CD4-positive, alpha-beta T cell treated with Interleukin-6 for 4 hours (primary cell): ENCODE measurements at regions not wholly inside any gene's neighbourhood (a gene's known extent, or its start where the extent isn't known, plus 50 kb on each side); places are given as distances from the start of the nearest gene placed in this dataset.

Source experiments
- DNase-seq: peaks from one replicate; pipeline ENCODE4 v3.0.0-alpha.2; 2020; ENCODE audit warnings: mixed read lengths

GRCh38 chr1:199719156-199719842 lies 308.2 kb upstream of the NR5A2 start:
- no peak for DNase-seq

DNA sequence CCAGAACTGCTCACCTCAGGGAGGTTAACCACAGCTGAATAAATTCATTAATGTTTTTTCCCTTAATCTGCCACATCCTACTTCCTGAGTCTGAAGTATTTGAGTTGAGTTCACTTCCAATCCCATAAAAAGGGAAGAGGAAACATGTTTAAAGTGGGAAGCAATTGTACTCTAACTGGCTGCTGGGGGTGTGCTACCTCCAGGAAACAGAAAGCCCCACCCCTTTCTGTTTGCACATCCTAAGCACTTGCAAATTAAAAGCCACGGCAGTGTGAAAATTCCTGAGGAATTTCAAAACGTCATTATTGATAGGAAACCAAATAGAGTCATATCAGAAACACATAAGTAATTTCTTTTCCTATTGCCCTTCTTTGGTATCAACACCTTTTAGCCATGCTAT lies 307.0 kb upstream of the NR5A2 start:
- no peak for DNase-seq

GRCh38 chr1:199721001-199721400 lies 306.5 kb upstream of the NR5A2 start:
- no peak for DNase-seq

GRCh38 chr1:199723250-199723956 lies 304.1 kb upstream of the NR5A2 start:
- no peak for DNase-seq

DNA sequence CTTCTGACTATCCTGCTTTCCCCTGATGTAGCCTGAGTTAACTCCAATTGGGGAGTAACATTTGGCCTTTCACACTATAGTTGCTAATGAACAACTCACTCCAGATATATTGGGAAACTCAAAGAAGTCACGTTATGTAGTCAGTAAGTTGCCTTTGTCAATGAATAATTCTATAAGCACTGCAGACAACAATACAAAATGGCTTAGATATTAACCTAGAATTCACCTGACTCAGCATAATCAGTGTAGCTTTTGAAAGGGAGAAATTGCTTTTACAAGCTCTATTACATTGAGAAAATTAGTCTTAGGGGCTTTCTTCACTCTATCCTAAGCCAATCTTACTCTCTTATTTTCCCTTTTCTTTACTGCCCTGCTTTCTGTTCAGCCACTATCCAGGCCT lies 303.5 kb upstream of the NR5A2 start:
- DNase-seq: no peak

- DNase-seq: no peak
Measured at GRCh38 chr1:199725002-199725565, 302.4 kb upstream of the NR5A2 start.

DNA sequence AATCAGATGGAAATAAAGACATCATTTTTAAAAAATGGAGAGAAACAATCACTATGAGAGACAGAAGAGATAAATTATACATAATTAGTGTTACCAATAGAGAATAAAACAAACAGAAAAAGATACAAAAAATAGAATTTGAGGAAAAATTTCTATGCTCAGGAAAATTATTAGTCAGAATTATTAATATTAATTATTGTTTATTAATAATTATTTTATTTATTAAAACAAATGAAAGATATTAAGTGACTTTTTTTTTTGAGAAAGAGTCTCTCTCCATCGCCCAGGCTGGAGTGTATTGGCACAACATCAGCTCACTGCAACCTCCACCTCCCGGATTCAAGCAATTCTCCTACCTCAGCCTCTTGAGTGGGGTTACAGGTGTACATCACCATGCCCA lies 299.8 kb upstream of the NR5A2 start:
- no peak for DNase-seq

DNA sequence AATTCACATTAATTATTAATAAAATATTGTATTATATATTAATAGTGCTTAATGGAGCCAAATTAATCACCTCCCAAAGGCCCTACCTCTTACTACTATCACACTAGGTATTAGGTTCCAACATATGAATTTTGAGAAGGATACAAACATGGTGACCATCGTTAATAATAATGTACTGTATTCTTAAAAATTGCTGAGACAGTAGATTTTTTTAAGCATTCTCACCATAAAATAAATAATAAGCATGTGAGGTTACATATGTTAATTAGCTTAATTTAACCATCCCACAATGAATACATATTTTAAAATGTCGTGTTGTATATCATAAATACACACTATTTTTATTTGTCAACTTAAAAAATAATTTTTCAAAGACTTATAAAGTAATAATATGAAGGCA lies 299.2 kb upstream of the NR5A2 start:
- DNase-seq: no peak

DNA sequence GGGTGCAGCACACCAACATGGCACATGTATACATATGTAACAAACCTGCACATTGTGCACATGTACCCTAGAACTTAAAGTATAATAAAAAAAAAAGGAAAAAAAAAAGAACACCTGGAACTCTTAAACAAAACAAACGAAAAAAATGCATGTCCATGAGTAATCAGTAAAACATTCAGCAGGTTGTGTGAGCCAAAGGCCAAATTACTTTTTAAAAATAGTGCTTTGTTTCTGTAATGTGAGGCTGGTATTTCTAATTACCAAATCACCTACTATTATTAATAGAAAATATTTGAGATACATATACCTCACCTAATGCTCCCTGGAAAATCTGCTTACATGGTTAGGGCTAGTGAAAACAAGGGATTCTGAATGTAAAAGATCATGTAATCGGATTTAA lies 294.4 kb upstream of the NR5A2 start:
- DNase-seq: no peak

- no peak for DNase-seq
Measured at GRCh38 chr1:199734186-199734585, 293.3 kb upstream of the NR5A2 start.

- DNase-seq: no peak
Measured at GRCh38 chr1:199735660-199736059, 291.9 kb upstream of the NR5A2 start.

- DNase-seq: no peak
Measured at GRCh38 chr1:199736646-199737045, 290.9 kb upstream of the NR5A2 start.

DNA sequence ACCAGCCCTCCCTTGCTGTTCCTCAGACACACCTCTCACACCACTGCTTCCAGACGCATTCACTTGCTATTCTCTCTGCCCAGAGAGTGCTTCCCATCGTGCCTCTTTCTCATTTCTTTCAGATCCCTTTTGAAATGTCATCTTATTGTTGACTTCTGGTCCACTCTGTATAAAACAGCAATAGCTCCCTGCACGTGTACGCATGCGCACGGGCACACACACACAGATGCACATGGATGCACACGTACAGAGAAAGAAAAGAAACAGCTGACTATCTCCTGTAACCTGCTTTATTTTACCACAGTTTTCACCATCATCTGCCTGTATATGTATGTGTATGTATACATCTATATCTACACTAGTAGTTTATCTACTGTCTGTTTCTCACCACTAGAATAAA lies 285.9 kb upstream of the NR5A2 start:
- DNase-seq: no peak

DNA sequence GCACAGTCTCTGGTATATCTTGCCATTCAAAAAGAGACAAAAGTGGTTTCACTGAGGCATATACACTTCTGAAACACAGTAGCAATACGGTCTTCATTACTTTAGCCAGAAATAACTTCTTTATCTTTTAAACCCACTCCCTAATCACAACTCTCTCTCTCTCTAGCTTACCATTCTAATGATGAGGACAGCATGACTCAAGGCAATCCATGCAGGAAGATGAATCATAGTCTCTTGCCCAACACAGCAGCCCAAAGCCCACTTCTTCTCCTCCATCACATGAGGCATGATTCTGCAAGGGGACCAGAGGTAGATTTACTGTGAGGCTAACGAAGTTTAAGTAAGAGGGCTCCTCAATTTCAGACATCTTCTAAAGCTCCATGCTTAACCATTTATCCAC lies 285.0 kb upstream of the NR5A2 start:
- DNase-seq: no peak

DNA sequence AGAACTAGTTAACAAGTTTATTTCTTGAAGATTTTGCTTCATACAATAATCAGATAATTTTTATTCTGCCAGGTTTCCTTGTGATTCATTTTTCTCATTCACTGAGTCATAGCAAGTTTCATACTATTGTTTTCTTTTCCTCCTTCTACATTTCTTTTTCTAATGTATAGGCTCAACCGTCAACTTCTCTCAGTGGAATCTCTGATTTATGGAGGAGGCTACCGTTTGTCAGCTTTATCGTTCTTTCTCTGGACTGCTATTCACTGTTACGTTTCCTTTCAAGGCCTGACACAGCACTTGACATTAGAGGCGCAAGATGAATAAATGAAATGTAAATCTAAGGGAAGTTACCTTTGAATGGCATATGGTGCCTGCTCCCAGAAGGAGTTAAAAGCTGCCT lies 284.3 kb upstream of the NR5A2 start:
- no peak for DNase-seq

DNA sequence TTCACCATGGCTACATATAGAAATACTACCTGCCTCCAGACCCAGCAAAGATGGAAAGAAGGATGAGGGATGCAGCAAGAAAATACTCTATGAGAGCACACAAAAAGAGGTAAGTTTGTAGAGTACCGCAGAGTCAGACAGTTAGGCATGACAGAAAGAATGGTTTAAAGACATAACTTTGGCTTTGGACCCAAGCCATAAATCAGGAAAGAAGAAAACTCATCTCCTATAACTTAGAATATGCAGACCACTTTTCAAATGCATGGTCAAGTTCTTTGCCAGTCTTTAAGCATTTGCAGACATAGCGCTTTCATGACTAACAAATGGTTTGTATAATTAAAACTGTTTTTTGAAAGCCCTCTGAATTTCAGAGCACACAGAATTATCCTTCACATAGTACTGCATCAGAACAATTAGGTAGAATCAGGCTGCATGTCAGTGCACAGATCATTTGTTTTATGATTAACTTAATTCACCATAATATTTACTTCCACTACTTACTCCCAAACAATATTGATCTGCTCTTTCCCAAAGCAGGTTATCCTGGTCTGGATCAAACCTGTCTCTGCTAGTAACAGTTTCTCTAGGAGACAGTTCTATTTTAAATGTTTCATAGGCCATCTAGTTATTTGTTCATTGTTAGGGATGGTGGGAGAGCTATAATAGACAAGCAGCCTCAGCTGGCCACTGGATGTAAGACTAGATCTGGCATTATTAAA lies 280.7 kb upstream of the NR5A2 start:
- no peak for DNase-seq

DNA sequence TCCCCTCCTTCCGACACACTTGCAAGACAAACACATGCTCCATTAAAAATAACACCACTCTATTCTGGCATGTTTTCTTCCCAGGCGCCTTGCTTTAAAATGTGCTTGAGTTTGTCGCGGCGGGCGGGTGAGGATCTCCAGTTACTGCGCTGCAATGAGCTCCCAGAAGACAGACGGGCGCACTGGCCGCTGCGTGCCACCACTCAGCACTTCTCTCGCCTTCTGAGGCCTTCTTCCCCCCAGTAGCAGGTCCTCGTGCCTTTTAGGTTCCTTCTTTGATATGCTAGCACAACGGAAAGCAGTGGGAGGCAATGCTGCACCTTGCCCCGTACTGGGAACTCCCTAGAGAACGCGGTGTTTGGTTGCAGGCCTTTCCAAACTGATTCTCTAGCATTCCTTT lies 279.5 kb upstream of the NR5A2 start:
- DNase-seq: no peak

DNA sequence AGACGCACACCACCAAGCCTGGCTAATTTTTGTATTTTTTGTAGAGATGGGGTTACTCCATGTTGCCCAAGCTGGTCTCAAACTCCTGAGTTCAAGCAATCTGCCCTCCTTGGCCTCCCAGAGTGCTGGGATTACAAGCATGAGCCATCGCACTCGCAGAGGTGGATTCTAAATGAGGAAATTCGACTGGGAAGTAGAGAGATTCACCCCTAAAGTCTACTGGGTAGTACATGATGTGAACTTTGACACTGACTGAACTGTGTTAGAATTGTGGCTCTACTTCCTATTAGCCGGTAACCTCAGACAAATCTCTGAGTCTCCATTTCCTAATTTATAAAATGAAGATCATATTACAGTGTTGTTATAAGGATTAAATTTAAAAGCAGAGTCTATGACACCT lies 276.0 kb upstream of the NR5A2 start:
- DNase-seq: no peak

- no peak for DNase-seq
Measured at GRCh38 chr1:199751962-199752687, 275.4 kb upstream of the NR5A2 start.

GRCh38 chr1:199752688-199753027 lies 274.9 kb upstream of the NR5A2 start:
- DNase-seq: no peak

- DNase-seq: no peak
Measured at GRCh38 chr1:199753513-199753912, 274.0 kb upstream of the NR5A2 start.

- DNase-seq: no peak
Measured at GRCh38 chr1:199756066-199756465, 271.4 kb upstream of the NR5A2 start.

DNA sequence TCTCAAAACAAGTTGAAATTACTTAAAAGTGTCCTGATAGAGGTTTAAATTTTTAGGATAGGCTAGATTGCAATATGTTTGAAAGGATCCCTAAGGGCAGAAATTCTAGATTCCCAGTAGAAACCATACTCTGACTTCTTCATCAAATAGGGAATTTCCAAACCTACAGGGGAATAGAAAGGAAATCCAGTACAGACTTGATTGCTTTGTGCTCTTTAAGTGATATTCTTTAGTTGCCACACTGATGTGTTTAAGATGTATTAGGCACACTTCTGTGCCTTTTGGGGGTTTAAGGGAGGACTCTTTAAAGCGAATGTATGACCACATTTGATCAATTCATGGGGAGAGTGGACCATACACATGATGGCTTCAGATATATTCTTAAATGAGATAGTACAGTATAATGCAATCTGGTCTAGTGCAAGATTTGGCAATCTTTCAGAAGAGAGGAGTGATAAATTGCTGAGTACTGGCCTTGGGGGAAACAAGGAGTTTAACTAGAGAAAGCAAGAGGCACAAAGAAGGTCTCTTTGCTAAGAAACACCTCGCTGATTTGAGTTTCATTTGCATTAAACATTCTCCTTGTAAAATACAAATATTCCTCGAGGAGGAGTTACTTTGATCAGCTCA lies 268.8 kb upstream of the NR5A2 start:
- DNase-seq: no peak
